HepG2 (cell line): ENCODE measurements at regions not wholly inside any gene's neighbourhood (a gene's known extent, or its start where the extent isn't known, plus 50 kb on each side); places are given as distances from the start of the nearest gene placed in this dataset.

Source experiments
- ATAC-seq: fragments of 200-7000 bp; cut with Tn5 transposase; 3 replicates; pipeline ENCODE4 v1.9.1; 2020; ENCODE audit warnings: mild to moderate bottlenecking, moderate library complexity
- BruUV-seq: library from RNA; stranded (reverse); fragments of 400-500 nt; replicated peaks from 2 replicates; lab custom pipeline; 2021; lab: Mats Ljungman, UMichigan
- CTCF ChIA-PET: fragments of 300-600 bp; formaldehyde crosslinking; extraction: SDS; loops from one replicate; lab custom pipeline; 2021; ENCODE audit warnings: low total read pairs, inconsistent platforms, low intra/inter-chr PET ratio; lab: Yijun Ruan, JAX
- POLR2A ChIA-PET: fragments of 350-600 bp; sonication (Branson Sonifier 250); formaldehyde crosslinking; loops from one replicate; lab custom pipeline; 2020; ENCODE audit warnings: antibody characterized with exemption, inconsistent platforms; lab: Yijun Ruan, JAX
- DNase-seq: peaks from one replicate; pipeline ENCODE4 v3.0.0-alpha.2; 2015; ENCODE audit warnings: low spot score
- FAIRE-seq: peaks from 3 replicates; lab custom pipeline; 2011; peaks lifted over from hg19 to GRCh38; lab: Jason Lieb, UNC
- H2AFZ ChIP-seq: one replicate; pipeline ENCODE4 v1.6.1; 2011; ENCODE audit warnings: low read length, inconsistent platforms
- H3K27ac ChIP-seq: fragments of 300-600 bp; 3 replicates; pipeline ENCODE4 v1.8.0; 2011; ENCODE audit warnings: mixed run types, mild to moderate bottlenecking, mixed read lengths, low read length, inconsistent platforms; ENCODE audit not compliant: insufficient read depth; ENCODE audit errors: extremely low read length
- H3K27me3 ChIP-seq, 2 experiments: fragments of 200-600 bp in 1 of 2; 2 replicates in 1 of 2; 3 replicates in 1 of 2; pipeline versions ENCODE4 v1.6.0 to v1.8.0; 2011; ENCODE audit warnings: low read length in 2 of 2, mild to moderate bottlenecking in 2 of 2, moderate library complexity in 2 of 2, inconsistent platforms in 1 of 2; ENCODE audit not compliant: insufficient read depth in 2 of 2, control insufficient read depth in 1 of 2
- H3K36me3 ChIP-seq, 2 experiments: fragments of 200-600 bp in 1 of 2; replicated peaks in 1 of 2; 2 replicates in 1 of 2; 3 replicates in 1 of 2; pipeline versions ENCODE4 v1.5.1 to v1.8.0; 2011; ENCODE audit warnings: low read length in 2 of 2, inconsistent platforms in 1 of 2; ENCODE audit not compliant: insufficient read depth in 2 of 2, control insufficient read depth in 1 of 2
- H3K4me1 ChIP-seq: 2 replicates; pipeline ENCODE4 v1.5.1; 2012; ENCODE audit warnings: low read length, inconsistent platforms; ENCODE audit not compliant: insufficient read depth
- H3K4me2 ChIP-seq: 2 replicates; pipeline ENCODE4 v1.6.0; 2011; ENCODE audit warnings: low read depth, low read length, inconsistent platforms
- H3K4me3 ChIP-seq, 3 experiments: fragments of 200-600 bp in 1 of 3; sonication (generic), shearing (Covaris generic) in 1 of 3; replicated peaks in 1 of 3; 2 replicates each; pipeline ENCODE4 v1.5.1; 2011 to 2016; ENCODE audit warnings: low read length in 3 of 3, inconsistent platforms in 2 of 3, low read depth in 2 of 3, mild to moderate bottlenecking in 2 of 3, control low read depth in 1 of 3, mixed read lengths in 1 of 3; ENCODE audit not compliant: insufficient read depth in 1 of 3
- H3K79me2 ChIP-seq: one replicate; pipeline ENCODE4 v1.6.1; 2011; ENCODE audit warnings: low read length, inconsistent platforms; ENCODE audit not compliant: insufficient read depth
- H3K9ac ChIP-seq: 2 replicates; pipeline ENCODE4 v1.6.0; 2011; ENCODE audit warnings: mild to moderate bottlenecking, low read depth, low read length, inconsistent platforms; ENCODE audit not compliant: insufficient read depth
- H3K9me3 ChIP-seq: 2 replicates; pipeline ENCODE4 v1.5.1; 2012; ENCODE audit warnings: mild to moderate bottlenecking, low read length
- H4K20me1 ChIP-seq: 2 replicates; pipeline ENCODE4 v1.6.0; 2011; ENCODE audit warnings: inconsistent platforms, mild to moderate bottlenecking, low read length, moderate library complexity; ENCODE audit not compliant: insufficient read depth
- ATF6 ChIP-seq: sonication (generic); formaldehyde crosslinking; conservative IDR thresholded peaks from 2 replicates; pipeline ENCODE4 v1.4.0; 2020; ENCODE audit warnings: missing genetic modification reagents
- DPF2 ChIP-seq: sonication (generic); formaldehyde crosslinking; IDR thresholded peaks from 2 replicates; pipeline ENCODE4 v1.4.0; 2020; ENCODE audit warnings: mild to moderate bottlenecking, low read depth, missing genetic modification reagents, borderline replicate concordance
- ESRRA ChIP-seq: sonication (generic); formaldehyde crosslinking; IDR thresholded peaks from 2 replicates; pipeline ENCODE4 v1.5.1; 2020; ENCODE audit warnings: mild to moderate bottlenecking, low read depth, missing genetic modification reagents
- HOXA5 ChIP-seq: sonication (generic); formaldehyde crosslinking; IDR thresholded peaks from 2 replicates; pipeline ENCODE4 v1.4.0; 2020; ENCODE audit warnings: missing genetic modification reagents
- KAT8 ChIP-seq: IDR thresholded peaks from 2 replicates; pipeline ENCODE4 v1.6.1; 2016; ENCODE audit warnings: missing genetic modification reagents, missing compliant biosample characterization
- MIER2 ChIP-seq: IDR thresholded peaks from 2 replicates; pipeline ENCODE4 v1.6.1; 2016; ENCODE audit warnings: missing biosample characterization, missing genetic modification reagents
- MXD1 ChIP-seq: sonication (generic); formaldehyde crosslinking; IDR thresholded peaks from 2 replicates; pipeline ENCODE4 v1.4.0; 2020; ENCODE audit warnings: mild to moderate bottlenecking, missing genetic modification reagents
- NAIF1 ChIP-seq: sonication (generic); formaldehyde crosslinking; IDR thresholded peaks from 2 replicates; pipeline ENCODE4 v1.5.0; 2020; ENCODE audit warnings: mild to moderate bottlenecking, missing genetic modification reagents, borderline replicate concordance
- NFAT5 ChIP-seq: sonication (generic); formaldehyde crosslinking; IDR thresholded peaks from 2 replicates; pipeline ENCODE4 v1.4.0; 2020; ENCODE audit warnings: missing genetic modification reagents
- RBM22 ChIP-seq: fragments of 200-400 bp; formaldehyde crosslinking; optimal IDR thresholded peaks from 2 replicates; pipeline ENCODE3; 2017; ENCODE audit warnings: mild to moderate bottlenecking, low read length, moderate library complexity
- THAP11 ChIP-seq: IDR thresholded peaks from 2 replicates; pipeline ENCODE4 v1.6.1; 2016; ENCODE audit warnings: missing biosample characterization, missing genetic modification reagents
- U2AF2 ChIP-seq: fragments of 200-400 bp; formaldehyde crosslinking; IDR thresholded peaks from 2 replicates; pipeline ENCODE4 v1.6.1; 2017; ENCODE audit warnings: low read depth, mild to moderate bottlenecking, low read length
- YEATS4 ChIP-seq: sonication (generic); formaldehyde crosslinking; IDR thresholded peaks from 2 replicates; pipeline ENCODE4 v1.4.0; 2020; ENCODE audit warnings: missing genetic modification reagents, borderline replicate concordance
- ZNF124 ChIP-seq: sonication (generic); formaldehyde crosslinking; IDR thresholded peaks from 2 replicates; pipeline ENCODE4 v1.4.0; 2020; ENCODE audit warnings: missing genetic modification reagents
- ZNF546 ChIP-seq: sonication (generic); formaldehyde crosslinking; conservative IDR thresholded peaks from 2 replicates; pipeline ENCODE4 v1.8.1; 2023; ENCODE audit warnings: mild to moderate bottlenecking, missing genetic modification reagents
- ZNF660 ChIP-seq: sonication (generic); formaldehyde crosslinking; IDR thresholded peaks from 2 replicates; pipeline ENCODE4 v1.5.1; 2020; ENCODE audit warnings: mild to moderate bottlenecking, low read depth, missing genetic modification reagents, borderline replicate concordance
- WGBS: methylation state at CpG from one replicate; pipeline ENCODE4 v1.1.6; 2017; ENCODE audit warnings: low lambda C conversion rate; 5-methylcytosine and 5-hydroxymethylcytosine counted together
- in situ Hi-C: cut with HindIII; loops from 2 replicates; pipeline ENCODE4 v1.10.0; 2017; ENCODE audit warnings: low pct_unique_long_range_greater_than_20kb; ENCODE audit not compliant: extremely low pct_ligation_motif_present
- intact Hi-C: fragments of 100-400 bp; cut with micrococcal nuclease; formaldehyde crosslinking; loops from one replicate; pipeline ENCODE4 v1.10.0; 2022; ENCODE audit not compliant: unreplicated experiment

- 33% methylated on average over 3 of the region's 3 CpGs for WGBS
- no peaks in the 10 kb centered on the region for H3K9me3 ChIP-seq
- no peaks in the 10 kb centered on the region for H3K4me1 ChIP-seq
- H3K36me3 ChIP-seq: no peaks in the 10 kb centered on the region
- ATAC-seq (no peak), FAIRE-seq (no peak), DNase-seq (no peak)
- H2AFZ ChIP-seq: no peak overlapping the region
- ChIA-PET CTCF (no interaction called here), POLR2A (no interaction called here)
- H3K9ac ChIP-seq: no peak overlapping the region
- H3K27ac ChIP-seq: no peak overlapping the region
- in situ Hi-C loops (no loop called here), intact Hi-C loops (no loop called here)
- no TSS peak for BruUV-seq
- no peak overlapping the region for H3K4me2 ChIP-seq
- no peaks in the 10 kb centered on the region for H3K79me2 ChIP-seq
- H3K4me3 ChIP-seq: no peak overlapping the region
- H3K27me3 ChIP-seq: no peaks in the 10 kb centered on the region
- no peaks in the 10 kb centered on the region for H4K20me1 ChIP-seq
- TF ChIP-seq ATF6 (CRISPR knock-in tag) (no peak), U2AF2 (no peak), NFAT5 (CRISPR knock-in tag) (no peak), ZNF546 (CRISPR knock-in tag) (no peak), RBM22 (no peak), ZNF124 (CRISPR knock-in tag) (no peak), ZNF660 (CRISPR knock-in tag) (no peak), NAIF1 (no peak), KAT8 (CRISPR knock-in tag) (no peak), HOXA5 (CRISPR knock-in tag) (no peak), THAP11 (CRISPR knock-in tag) (no peak), MIER2 (no peak), MXD1 (CRISPR knock-in tag) (no peak), DPF2 (no peak), ESRRA (no peak), YEATS4 (CRISPR knock-in tag) (no peak)
- TF ChIP-seq, all 625 proteins: peak for 0
Observed at GRCh38 chr12:70082997-70083676, 160.1 kb upstream of the CNOT2 start.
